H9 (cell line): ENCODE measurements at regions not wholly inside any gene's neighbourhood (a gene's known extent, or its start where the extent isn't known, plus 50 kb on each side); places are given as distances from the start of the nearest gene placed in this dataset.

Source experiments
- DNase-seq: peaks from one replicate; pipeline ENCODE4 v3.0.0-alpha.2; 2017
- H2AFZ ChIP-seq: one replicate; pipeline ENCODE4 v1.6.1; 2013; ENCODE audit warnings: mild to moderate bottlenecking, low read length, control low read depth, moderate library complexity
- H2AK5ac ChIP-seq: 2 replicates; pipeline ENCODE4 v1.6.1; 2013; ENCODE audit warnings: low read length, control low read depth, mixed read lengths; ENCODE audit not compliant: insufficient read length
- H2BK120ac ChIP-seq: one replicate; pipeline ENCODE4 v1.6.1; 2013; ENCODE audit warnings: low read depth, mild to moderate bottlenecking, low read length, control low read depth, inconsistent platforms; ENCODE audit not compliant: poor library complexity, severe bottlenecking
- H2BK12ac ChIP-seq: 2 replicates; pipeline ENCODE4 v1.6.1; 2013; ENCODE audit warnings: low read length, control low read depth, mixed read lengths, low read depth; ENCODE audit not compliant: insufficient read length
- H2BK15ac ChIP-seq: 2 replicates; pipeline ENCODE4 v1.6.1; 2013; ENCODE audit warnings: low read depth, low read length, control low read depth
- H2BK20ac ChIP-seq: one replicate; pipeline ENCODE4 v1.6.1; 2013; ENCODE audit warnings: low read depth, mild to moderate bottlenecking, low read length, control low read depth, inconsistent platforms; ENCODE audit not compliant: poor library complexity, severe bottlenecking
- H2BK5ac ChIP-seq: 2 replicates; pipeline ENCODE4 v1.6.1; 2013; ENCODE audit warnings: low read length, control low read depth, mixed read lengths; ENCODE audit not compliant: insufficient read length
- H3K14ac ChIP-seq: 2 replicates; pipeline ENCODE4 v1.6.1; 2013; ENCODE audit warnings: low read length, control low read depth; ENCODE audit not compliant: insufficient read depth
- H3K18ac ChIP-seq: 2 replicates; pipeline ENCODE4 v1.6.1; 2013; ENCODE audit warnings: low read depth, mild to moderate bottlenecking, mixed read lengths, low read length, control low read depth; ENCODE audit not compliant: insufficient read length
- H3K23ac ChIP-seq: 2 replicates; pipeline ENCODE4 v1.6.1; 2013; ENCODE audit warnings: low read length, control low read depth, mixed read lengths, low read depth; ENCODE audit not compliant: insufficient read length
- H3K23me2 ChIP-seq: 2 replicates; pipeline ENCODE4 v1.6.1; 2013; ENCODE audit warnings: low read depth, mild to moderate bottlenecking, mixed read lengths, low read length, control low read depth; ENCODE audit not compliant: insufficient read length, poor library complexity, severe bottlenecking
- H3K27ac ChIP-seq: 2 replicates; pipeline ENCODE4 v1.5.1; 2013; ENCODE audit warnings: low read length, control low read depth, mixed read lengths, low read depth; ENCODE audit not compliant: insufficient read length
- H3K27me3 ChIP-seq: 2 replicates; pipeline ENCODE4 v1.6.1; 2013; ENCODE audit warnings: low read length, control low read depth, inconsistent platforms; ENCODE audit not compliant: insufficient read depth
- H3K4ac ChIP-seq: 2 replicates; pipeline ENCODE4 v1.6.1; 2013; ENCODE audit warnings: low read depth, mild to moderate bottlenecking, control low read depth, inconsistent platforms, low read length, moderate library complexity
- H3K4me1 ChIP-seq: 2 replicates; pipeline ENCODE4 v1.6.1; 2013; ENCODE audit warnings: low read length, control low read depth, inconsistent platforms; ENCODE audit not compliant: insufficient read depth
- H3K4me2 ChIP-seq: 2 replicates; pipeline ENCODE4 v1.6.1; 2013; ENCODE audit warnings: low read length, control low read depth, mixed read lengths; ENCODE audit not compliant: insufficient read length, insufficient read depth
- H3K56ac ChIP-seq: 2 replicates; pipeline ENCODE4 v1.6.1; 2013; ENCODE audit warnings: low read depth, mild to moderate bottlenecking, mixed read lengths, low read length, control low read depth; ENCODE audit not compliant: insufficient read length
- H3K79me1 ChIP-seq: 2 replicates; pipeline ENCODE4 v1.6.1; 2013; ENCODE audit warnings: low read depth, mild to moderate bottlenecking, moderate library complexity, low read length, control low read depth, inconsistent platforms; ENCODE audit not compliant: insufficient read depth, poor library complexity, severe bottlenecking
- H3K79me2 ChIP-seq: 2 replicates; pipeline ENCODE4 v1.6.1; 2013; ENCODE audit warnings: low read length, control low read depth, inconsistent platforms; ENCODE audit not compliant: insufficient read depth
- H3K9ac ChIP-seq: 2 replicates; pipeline ENCODE4 v1.6.1; 2013; ENCODE audit warnings: low read length, control low read depth, mixed read lengths; ENCODE audit not compliant: insufficient read length; ENCODE audit errors: extremely low read depth
- H3K9me3 ChIP-seq: one replicate; pipeline ENCODE4 v1.6.1; 2013; ENCODE audit warnings: low read depth, low read length, inconsistent platforms; ENCODE audit not compliant: control insufficient read depth
- H3T11ph ChIP-seq: one replicate; pipeline ENCODE4 v1.6.1; 2013; ENCODE audit warnings: mild to moderate bottlenecking, low read length, control low read depth, inconsistent platforms
- H4K20me1 ChIP-seq: one replicate; pipeline ENCODE4 v1.6.1; 2013; ENCODE audit not compliant: control insufficient read depth, insufficient read length, insufficient read depth
- H4K5ac ChIP-seq: 2 replicates; pipeline ENCODE4 v1.6.1; 2013; ENCODE audit warnings: low read depth, mild to moderate bottlenecking, mixed read lengths, low read length, control low read depth; ENCODE audit not compliant: insufficient read length
- H4K8ac ChIP-seq: replicated peaks from 2 replicates; pipeline ENCODE4 v1.6.1; 2013; ENCODE audit warnings: low read length, control low read depth, mixed read lengths, low read depth; ENCODE audit not compliant: insufficient read length
- H4K91ac ChIP-seq: 2 replicates; pipeline ENCODE4 v1.6.1; 2013; ENCODE audit warnings: low read depth, mild to moderate bottlenecking, moderate library complexity, mixed read lengths, low read length, control low read depth; ENCODE audit not compliant: insufficient read length
- H3K27ac Mint-ChIP-seq, 3 experiments: 2 replicates in 2 of 3; 3 replicates in 1 of 3; pipeline ENCODE4 v1.8.0; 2020 to 2021; ENCODE audit warnings: mixed read lengths in 3 of 3, mild to moderate bottlenecking in 1 of 3, moderate library complexity in 1 of 3
- H3K27me3 Mint-ChIP-seq: 2 replicates; pipeline ENCODE4 v1.8.0; 2021; ENCODE audit warnings: low read depth, mild to moderate bottlenecking, moderate library complexity, mixed read lengths
- H3K36me3 Mint-ChIP-seq, 3 experiments: 2 replicates in 2 of 3; 3 replicates in 1 of 3; pipeline ENCODE4 v1.8.0; 2020 to 2021; ENCODE audit warnings: low read depth in 3 of 3, mixed read lengths in 3 of 3; ENCODE audit not compliant: insufficient read depth in 1 of 3
- H3K4me1 Mint-ChIP-seq, 2 experiments: 2 replicates each; pipeline ENCODE4 v1.8.0; 2020; ENCODE audit warnings: mixed read lengths in 2 of 2
- H3K4me3 Mint-ChIP-seq, 2 experiments: 2 replicates in 1 of 2; 3 replicates in 1 of 2; pipeline ENCODE4 v1.8.0; 2020 to 2021; ENCODE audit warnings: mild to moderate bottlenecking in 2 of 2, mixed read lengths in 2 of 2, moderate library complexity in 1 of 2
- H3K9me3 Mint-ChIP-seq, 2 experiments: 2 replicates in 1 of 2; 3 replicates in 1 of 2; pipeline ENCODE4 v1.8.0; 2020; ENCODE audit warnings: mild to moderate bottlenecking in 2 of 2, mixed read lengths in 2 of 2, moderate library complexity in 1 of 2
- CTCF ChIP-seq: fragments of 200-600 bp; sonication (generic); conservative IDR thresholded peaks from 3 replicates; pipeline ENCODE4 v1.8.0; 2021; ENCODE audit warnings: antibody characterized with exemption, mild to moderate bottlenecking
- WGBS: extraction: QIAGEN DNeasy Blood & Tissue Kit; methylation state at CpG from one replicate; pipeline ENCODE4 v1.1.7; 2013; ENCODE audit warnings: missing lambda C conversion rate, low lambda C conversion rate, mixed read lengths; ENCODE audit not compliant: insufficient read length; ENCODE audit errors: extremely low coverage; 5-methylcytosine and 5-hydroxymethylcytosine counted together

GRCh38 chr9:85443190-85443598, 298.6 kb downstream of the AGTPBP1 start:
- no peak for DNase-seq
- Histone ChIP-seq H2BK5ac (no peak overlapping the region), H2BK120ac (no peak overlapping the region), H3K9me3 (peaks cover 6% of the 10 kb centered on the region), H3K27ac (no peak overlapping the region), H3K14ac (no peak overlapping the region), H3K4me2 (no peak overlapping the region), H4K91ac (no peak overlapping the region), H3K23ac (no peak overlapping the region), H4K8ac (no peak overlapping the region), H3K27me3 (no peaks in the 10 kb centered on the region), H3K79me1 (no peaks in the 10 kb centered on the region), H3K23me2 (no peaks in the 10 kb centered on the region), H2BK12ac (no peak overlapping the region), H2AK5ac (no peak overlapping the region), H3K56ac (no peak overlapping the region), H3K4me1 (no peaks in the 10 kb centered on the region), H3T11ph (no peak overlapping the region), H2BK15ac (no peak overlapping the region), H3K18ac (no peak overlapping the region), H2AFZ (no peak overlapping the region), H2BK20ac (no peak overlapping the region), H3K9ac (no peak overlapping the region), H4K5ac (no peak overlapping the region), H3K79me2 (no peaks in the 10 kb centered on the region), H3K4ac (no peak overlapping the region), H4K20me1 (no peaks in the 10 kb centered on the region)
- no peak for TF ChIP-seq CTCF
- H3K9me3 Mint-ChIP-seq = peaks cover 7 to 16% of the 10 kb centered on the region in 2 experiments; a peak in 4 of 5 replicates
- H3K27me3 Mint-ChIP-seq = no peaks in the 10 kb centered on the region
- no peak overlapping the region for H3K4me3 Mint-ChIP-seq
- H3K27ac Mint-ChIP-seq = no peak overlapping the region
- H3K36me3 Mint-ChIP-seq = peaks cover 0 to 5% (median 4%) of the 10 kb centered on the region in 3 experiments; a peak in 2 of 7 replicates
- no peaks in the 10 kb centered on the region for H3K4me1 Mint-ChIP-seq
- WGBS = 100% methylated on average over 1 of the region's 7 CpGs
